ENCODE measurements at regions not wholly inside any gene's neighbourhood (a gene's known extent, or its start where the extent isn't known, plus 50 kb on each side); places are given as distances from the start of the nearest gene placed in this dataset.

DNA sequence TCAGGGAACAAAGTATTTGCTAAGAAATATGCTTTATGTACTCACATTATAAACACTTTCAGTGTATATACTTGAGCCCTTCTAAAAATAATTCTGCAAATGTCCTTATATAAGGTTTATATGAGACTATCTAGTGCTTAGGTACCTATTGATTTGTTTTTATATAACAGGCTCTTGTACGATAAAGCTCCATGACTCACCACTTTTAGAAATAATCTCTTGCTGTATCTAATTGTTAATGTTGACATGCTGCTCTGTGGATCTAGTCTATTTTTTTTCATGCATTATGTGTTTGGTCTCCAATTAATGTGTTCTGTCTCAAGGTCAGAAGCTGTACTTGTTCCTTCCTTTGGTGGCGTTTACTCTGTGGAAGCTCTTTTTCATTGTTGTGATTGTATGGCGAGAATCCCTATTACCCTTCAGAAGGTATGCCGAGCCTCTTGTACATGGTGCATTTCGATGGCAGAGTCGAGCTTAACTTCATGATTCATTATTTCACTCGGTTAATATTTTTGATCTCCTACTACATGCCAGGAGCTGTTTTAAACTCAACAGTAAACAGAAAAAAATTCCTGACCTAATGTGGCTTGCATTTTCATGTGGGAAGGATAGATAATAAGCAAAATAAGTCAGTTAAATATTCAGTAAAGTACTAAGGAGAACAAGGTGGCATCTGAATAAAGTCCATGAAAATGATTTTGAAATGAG, 361.6 kb downstream of the COG6 start:
- no peak for TF ChIP-seq POLR2A (IDR thresholded peaks at IDR 0.05; ENCODE audit: extremely low read depth, insufficient read length)
- TF ChIP-seq, protein P1, sequence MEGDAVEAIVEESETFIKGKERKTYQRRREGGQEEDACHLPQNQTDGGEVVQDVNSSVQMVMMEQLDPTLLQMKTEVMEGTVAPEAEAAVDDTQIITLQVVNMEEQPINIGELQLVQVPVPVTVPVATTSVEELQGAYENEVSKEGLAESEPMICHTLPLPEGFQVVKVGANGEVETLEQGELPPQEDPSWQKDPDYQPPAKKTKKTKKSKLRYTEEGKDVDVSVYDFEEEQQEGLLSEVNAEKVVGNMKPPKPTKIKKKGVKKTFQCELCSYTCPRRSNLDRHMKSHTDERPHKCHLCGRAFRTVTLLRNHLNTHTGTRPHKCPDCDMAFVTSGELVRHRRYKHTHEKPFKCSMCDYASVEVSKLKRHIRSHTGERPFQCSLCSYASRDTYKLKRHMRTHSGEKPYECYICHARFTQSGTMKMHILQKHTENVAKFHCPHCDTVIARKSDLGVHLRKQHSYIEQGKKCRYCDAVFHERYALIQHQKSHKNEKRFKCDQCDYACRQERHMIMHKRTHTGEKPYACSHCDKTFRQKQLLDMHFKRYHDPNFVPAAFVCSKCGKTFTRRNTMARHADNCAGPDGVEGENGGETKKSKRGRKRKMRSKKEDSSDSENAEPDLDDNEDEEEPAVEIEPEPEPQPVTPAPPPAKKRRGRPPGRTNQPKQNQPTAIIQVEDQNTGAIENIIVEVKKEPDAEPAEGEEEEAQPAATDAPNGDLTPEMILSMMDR (IDR thresholded peaks at IDR 0.05; ENCODE audit: low read depth, low read length) = no peak

Data from NB4 (cell line).